GM21723 (cell line): ENCODE measurements at regions not wholly inside any gene's neighbourhood (a gene's known extent, or its start where the extent isn't known, plus 50 kb on each side); places are given as distances from the start of the nearest gene placed in this dataset.
A peak's percentile ranks its signal among the peaks of the same experiment; 100 is the strongest.
"Not testable (repeated sequence)": the region's sequence is repeated elsewhere in the genome, so short reads cannot be mapped to it uniquely, and the experiment has no call there.

ENCODE experiments used
- ATAC-seq: cut with Tn5 transposase; IDR thresholded peaks from one replicate; pipeline ENCODE4 v1.9.1; 2021; ENCODE audit warnings: mild to moderate bottlenecking, moderate library complexity; ENCODE audit not compliant: unreplicated experiment

DNA sequence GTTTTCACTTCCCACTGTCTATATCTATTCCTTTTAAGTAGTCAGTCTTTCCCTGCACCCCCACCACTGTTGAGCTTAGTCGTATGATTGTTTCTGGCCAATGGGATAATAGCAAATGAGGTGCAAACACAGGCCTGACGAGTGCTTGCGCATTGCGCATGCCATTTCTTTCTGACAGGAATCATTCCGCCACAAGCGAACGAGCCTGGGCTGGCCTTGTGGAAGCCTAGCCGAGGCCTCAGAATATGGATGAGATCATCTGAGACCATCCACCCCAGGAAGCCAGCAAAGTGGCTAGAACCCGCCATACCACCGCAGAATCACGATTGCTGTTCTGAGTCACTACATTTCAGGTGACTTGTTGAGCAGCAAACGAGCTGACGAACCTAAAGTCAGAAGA, 52.2 kb upstream of the PRL start:
- no peak for ATAC-seq

DNA sequence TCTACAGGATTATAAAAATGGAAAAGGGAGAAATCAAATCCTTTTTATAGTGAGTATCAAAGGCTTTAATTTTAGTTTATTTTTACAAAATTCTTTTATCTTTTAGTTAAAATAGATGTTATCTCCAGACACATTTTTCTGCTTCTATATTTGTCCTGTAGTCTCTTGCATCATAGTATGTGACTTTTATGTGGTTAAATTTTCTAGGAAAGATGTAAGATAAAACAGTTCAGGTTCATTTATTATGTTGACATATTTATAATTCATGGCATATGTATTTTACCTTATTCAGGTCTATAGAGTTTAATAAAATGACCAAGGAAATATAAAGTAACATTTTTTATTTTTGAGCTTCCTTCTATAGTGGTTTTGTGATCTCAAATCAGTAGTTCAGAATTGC, 52.7 kb upstream of the PRL start:
- ATAC-seq = no peak

DNA sequence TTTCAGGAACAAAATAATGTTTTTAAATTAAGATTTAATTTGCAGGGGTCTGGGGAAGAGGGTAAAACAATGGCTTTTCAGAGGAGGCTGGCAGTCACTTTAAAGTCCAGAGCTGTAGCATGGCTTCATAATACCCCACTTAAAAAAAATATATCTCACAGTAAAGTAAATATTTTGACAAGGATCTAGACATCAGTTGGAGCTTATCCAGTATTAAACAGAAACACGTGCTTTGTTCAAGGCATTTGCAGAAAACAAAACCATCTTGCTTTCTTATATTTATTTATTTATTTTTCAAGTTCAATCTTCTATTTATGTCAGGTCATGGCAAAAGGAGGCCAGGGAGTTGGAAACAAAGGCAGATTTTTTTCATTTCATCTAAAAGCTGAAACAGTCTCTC, 53.3 kb upstream of the PRL start:
- no peak for ATAC-seq

DNA sequence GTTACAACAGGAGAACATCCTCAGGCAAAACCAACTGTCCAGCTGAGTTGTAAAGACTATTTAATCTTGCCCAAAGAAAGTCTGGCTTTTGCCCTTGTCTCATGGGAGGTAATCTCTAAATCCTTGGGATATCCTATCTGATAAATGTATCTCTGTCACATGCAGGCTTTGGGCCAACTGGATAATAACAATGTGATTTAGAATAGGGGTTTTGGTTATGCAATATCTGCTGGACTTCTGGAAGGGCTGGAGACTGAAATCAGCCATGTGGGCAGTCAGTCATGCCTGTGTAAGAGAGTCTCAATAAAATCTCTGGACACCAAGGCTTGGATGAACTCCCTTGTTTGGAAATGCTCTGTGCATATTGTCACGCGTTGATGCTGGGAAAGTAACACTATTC, 56.3 kb upstream of the PRL start:
- no peak for ATAC-seq

DNA sequence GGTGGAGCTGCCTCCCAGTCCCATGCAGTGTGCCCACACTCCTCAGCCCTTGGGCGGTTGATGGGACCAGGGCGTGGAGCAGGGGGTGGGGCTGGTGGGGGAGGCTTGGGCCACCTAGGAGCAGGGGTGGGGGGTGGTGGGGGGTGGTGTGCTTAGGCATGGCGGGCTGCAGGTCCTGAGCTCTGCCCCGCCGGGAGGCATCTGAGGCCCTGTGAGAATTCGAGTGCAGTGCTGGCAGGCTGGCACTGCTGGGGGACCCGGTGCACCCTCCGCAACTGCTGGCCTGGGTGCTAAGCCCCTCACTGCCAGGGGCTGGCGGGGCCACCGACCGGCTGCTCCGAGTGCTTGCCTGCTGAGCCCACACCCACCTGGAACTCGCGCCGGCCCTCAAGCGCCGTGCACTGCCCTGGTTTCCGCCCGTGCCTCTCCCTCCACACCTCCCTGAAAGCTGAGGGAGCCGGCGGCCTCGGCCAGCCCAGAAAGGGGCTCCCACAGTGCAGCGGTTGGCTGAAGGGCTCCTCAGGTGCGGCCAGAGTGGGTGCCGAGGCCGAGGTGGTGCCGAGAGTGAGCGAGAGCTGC, 59.6 kb upstream of the PRL start:
- no peak for ATAC-seq

DNA sequence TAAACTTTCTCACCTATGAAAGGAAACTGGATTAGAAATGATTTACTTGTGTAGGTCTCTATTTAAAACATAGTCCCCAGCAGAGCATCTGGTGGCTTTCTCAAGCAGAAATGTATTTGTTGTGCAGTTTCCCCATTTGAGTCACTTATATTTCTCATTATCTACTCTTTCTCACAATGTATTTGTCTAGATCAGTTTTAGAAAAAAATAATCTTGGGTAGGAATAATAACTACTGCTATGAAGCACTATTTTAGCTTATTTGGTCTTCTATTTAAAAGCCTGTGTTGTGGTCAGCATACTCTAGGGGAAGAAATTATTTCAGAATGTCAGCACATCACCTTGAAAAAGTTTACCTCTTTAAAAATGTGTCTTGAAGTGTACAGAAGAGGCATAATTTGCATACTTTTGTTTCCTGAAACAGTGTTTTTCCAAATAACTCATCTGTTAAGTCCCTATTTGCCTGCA, 60.9 kb upstream of the PRL start:
- ATAC-seq = peak; percentile 85

DNA sequence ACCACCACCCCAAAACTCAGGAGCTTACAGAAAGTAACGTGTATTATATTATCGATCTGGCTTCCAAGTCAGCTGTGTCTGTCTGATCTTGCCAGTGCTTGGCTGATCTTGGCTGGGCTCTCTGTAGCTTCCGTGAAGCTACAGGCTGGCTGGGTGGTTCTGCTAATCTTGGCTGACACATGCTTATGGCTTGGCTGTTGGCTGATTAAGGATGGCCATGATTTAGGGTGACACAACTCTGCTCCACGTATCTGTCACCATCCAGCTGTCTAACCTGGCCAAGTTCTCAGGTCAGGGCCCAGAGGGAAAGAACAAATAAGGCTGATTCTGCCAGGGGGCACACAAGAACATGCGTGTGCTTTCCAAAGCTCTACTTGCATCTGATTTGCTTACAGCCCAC, 64.7 kb upstream of the PRL start:
- ATAC-seq = no peak

DNA sequence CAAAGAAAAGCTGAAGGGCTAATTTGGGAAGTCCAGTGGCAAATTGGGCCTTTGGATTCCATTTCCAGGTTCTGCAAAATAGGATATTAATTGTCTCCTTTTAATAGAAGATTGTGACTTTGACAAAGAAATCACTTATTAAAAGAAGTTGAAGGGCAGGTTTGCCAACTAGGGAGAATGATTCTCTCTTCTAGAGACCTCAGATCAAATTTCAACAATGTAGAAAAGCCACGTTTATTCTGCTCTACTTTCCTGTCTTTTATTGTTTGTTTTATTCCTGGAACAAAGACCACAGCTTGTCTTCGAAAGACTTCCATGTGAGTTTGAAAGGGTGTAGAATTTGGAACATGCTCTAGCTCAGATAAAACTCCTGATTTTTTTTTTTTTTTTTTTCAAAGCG, 65.5 kb upstream of the PRL start:
- no peak for ATAC-seq

DNA sequence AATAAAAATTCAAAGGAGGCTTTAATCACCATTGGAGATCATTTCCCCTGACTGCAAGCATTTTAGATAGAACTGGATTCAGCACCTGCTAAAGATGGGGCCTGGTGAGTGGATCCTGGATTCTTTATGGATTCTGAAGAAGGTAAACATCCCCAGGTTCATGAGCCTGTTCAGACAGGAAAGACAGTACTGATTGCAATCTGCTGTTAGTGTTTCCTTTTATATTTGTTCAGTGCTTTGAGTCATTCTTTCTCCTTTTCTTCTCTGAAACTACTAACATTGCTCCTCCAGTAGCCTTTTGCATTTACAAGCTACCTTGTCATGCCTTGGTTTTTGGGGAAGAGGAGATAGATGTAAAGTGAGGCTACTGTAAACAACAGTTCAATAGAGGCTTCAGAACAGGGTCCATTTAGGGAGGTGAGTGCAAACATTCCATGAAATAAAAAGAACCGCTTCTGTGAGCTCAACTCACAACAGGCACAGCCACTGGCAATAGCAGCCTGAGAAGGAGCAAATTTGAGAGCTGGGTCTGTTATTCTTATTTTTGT, 66.4 kb upstream of the PRL start:
- no peak for ATAC-seq

DNA sequence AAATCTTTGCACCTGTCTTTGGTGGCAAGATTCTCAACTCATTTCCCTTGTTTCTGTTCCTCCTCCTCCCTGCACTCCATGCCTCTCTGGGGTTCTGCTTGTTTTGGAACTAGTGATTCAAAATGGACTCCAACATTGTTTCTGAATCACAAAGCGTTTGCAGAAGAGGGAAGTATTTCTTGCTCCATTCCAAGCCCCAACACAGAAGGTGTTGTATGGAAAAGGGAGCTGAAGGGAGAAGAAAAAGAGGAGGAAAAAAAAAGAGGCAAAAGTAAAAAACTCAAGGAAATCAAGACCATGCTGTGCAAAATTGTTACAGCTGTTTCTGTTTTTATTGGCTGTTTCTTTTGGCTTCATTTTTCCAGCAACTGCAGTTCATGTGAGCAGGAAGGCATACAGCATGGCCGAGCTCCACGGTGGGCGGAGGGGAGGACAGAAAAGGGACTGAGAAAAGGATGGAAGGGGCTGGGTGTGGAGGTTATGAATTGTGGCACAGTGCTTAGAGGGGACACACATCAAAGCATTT, 66.9 kb upstream of the PRL start:
- no peak for ATAC-seq

DNA sequence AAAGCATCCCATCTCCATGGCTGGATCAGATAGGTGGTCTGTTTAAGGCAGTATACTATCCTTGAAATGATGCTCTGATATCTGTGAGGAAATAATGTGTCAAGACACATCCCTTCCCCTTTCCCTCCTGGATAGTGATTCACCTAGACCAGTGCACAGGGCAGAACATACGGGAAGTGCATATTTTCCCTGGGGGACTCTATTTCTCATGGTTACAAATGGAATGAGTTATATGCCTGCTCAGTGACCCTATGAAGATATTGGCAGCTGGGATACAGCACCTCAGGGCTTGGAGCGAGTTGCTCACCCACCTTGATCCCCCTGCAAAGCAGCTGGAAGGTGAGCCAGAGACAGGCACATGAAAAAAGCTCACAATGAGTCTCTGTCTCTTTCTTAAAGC, 67.5 kb upstream of the PRL start:
- ATAC-seq = no peak

DNA sequence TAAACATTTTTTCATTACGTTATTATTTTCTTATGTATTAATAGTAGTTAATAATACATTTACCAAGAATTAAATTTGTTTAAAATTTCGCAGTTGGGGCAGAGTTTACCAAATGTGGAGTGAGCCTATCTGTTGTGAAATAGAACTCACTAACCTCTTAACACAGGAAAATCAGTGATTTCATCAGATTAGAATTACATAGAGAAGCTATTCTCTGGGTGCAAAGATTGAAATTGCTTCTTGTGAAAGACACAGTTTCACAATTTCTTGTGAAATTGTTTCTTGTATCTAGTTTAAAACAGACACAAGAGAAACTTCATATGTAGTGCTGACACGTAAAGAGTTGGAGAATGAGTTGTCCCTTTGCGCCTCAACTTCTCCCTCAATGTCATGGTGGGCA, 69.4 kb upstream of the PRL start:
- ATAC-seq = no peak

DNA sequence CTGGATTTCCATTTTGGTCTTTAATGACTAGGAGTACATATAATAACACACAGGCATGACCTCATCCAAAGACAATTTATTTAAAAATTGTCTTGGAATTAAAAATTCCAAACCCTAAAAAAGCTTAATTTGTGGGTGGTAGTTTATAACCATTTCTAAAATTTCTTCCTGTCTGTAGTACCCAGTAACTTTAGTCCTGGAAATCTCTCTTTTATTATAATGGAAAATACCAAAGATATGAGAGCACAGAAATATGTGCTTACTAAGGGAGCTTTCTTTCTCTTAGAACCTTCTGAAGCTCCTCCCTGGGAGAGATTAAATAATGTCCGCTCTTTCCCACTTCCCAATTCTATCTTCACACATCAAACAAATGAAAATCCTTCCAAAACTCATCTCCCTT, 70.5 kb upstream of the PRL start:
- no peak for ATAC-seq

DNA sequence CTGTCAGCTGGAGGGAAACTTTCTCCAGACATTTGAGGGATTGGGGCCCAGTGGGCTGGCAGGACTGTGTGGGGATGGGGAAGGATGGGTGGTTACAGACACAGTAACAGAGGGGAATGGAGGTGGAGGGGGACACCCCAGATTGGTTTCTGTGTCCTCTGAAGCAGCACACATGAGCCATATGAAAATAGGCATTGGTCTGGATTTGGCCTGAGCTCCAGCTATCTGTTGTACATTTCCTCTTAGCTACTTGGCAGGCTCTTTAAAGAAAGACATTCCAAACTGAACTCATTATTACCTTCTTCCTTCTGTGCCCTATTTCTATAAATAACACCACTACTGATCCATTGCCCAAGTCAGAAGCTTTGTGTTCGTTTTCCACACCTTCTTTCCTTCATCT, 72.0 kb upstream of the PRL start:
- ATAC-seq = no peak

DNA sequence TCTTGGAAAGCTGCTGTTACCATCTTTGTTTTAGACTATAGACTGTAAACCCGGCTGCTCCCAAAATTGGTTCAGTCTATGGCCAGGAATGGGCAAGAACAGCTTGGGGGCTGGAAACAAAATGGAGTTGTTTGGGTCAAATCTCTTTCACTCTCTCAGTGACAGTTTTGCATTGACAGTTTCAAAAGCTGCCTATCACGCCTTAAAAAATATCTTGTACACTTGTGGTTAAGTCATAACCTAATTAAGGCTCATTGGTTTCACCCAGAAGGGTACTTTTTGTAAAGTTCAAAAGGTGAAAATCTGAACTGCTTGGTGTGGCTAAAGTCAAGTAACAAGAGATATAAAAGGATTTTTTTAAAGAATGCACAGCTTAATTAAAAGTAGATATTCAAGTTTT, 76.1 kb upstream of the PRL start:
- peak; percentile 87 for ATAC-seq

DNA sequence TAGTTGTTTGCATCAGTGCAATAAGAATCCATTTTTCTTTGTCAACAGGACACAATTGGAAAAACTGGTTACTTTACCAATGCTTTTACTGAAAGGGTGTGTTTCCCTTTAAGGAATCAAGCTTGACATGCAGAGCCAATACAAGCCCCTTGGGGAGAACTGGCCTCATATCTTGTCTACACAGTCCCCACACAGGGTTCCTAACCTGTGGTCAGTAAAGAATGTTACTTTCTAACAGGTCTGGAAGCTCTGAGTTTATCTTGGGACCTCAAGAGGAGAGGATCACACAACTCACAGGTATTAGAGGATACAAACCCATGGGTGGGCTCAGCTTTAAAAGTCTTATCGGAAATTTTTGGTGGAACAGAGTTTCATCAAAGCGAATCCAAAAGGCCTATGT, 78.1 kb upstream of the PRL start:
- not testable (repeated sequence) for ATAC-seq

DNA sequence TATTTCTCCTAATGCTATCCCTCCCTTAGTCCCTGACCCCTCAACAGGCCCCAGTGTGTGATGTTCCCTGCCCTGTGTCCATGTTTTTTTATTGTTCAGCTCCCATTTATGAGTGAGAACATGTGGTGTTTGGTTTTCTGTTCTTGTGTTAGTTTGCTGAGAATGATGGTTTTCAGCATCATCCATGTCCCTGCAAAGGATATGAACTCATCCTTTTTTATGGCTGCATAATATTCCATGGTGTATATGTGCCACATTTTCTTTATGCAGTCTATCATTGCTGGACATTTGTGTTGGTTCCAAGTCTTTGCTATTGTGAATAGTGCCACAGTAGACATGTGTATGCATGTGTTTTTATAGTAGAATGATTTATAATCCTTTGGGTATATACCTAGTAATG, 79.5 kb upstream of the PRL start:
- not testable (repeated sequence) for ATAC-seq

DNA sequence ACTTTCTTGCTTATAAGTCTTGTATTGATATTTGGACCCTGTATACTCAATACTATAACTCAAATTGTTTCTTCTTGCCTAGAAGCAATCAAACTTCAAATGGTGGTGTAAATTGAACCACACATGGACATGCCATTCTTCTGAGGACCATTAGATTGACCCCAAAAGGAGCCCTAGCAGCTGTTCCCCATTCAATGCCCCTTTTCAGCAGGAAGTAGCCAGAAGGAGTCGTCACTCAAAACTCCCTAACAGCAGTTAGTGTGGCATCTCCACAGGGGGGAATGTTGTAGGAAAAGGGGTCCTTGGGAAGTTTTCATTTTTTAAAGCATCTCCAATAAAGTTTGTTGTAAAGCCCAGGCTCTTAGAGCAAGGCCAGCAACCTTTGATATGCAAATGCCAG, 81.7 kb upstream of the PRL start:
- ATAC-seq = not testable (repeated sequence)

DNA sequence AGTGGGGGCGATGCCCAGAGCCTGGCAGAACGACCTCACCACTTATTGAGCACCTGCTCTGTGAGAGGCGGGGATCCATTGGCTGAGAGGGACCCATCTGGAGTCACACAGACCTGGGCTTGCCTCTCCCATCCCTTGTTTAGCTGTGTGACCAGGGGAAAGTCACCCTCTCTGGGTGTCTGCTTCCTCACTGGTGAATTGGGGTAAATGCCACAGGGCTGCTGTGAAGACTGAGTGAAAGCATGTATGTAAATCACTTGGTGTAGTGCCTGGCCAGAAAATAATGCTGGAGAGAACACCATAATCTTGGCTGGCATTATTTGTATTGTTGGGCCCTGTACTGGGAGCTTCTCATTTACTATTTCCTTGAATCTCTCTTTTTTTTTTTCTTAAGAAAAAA, 83.4 kb upstream of the PRL start:
- no peak for ATAC-seq

DNA sequence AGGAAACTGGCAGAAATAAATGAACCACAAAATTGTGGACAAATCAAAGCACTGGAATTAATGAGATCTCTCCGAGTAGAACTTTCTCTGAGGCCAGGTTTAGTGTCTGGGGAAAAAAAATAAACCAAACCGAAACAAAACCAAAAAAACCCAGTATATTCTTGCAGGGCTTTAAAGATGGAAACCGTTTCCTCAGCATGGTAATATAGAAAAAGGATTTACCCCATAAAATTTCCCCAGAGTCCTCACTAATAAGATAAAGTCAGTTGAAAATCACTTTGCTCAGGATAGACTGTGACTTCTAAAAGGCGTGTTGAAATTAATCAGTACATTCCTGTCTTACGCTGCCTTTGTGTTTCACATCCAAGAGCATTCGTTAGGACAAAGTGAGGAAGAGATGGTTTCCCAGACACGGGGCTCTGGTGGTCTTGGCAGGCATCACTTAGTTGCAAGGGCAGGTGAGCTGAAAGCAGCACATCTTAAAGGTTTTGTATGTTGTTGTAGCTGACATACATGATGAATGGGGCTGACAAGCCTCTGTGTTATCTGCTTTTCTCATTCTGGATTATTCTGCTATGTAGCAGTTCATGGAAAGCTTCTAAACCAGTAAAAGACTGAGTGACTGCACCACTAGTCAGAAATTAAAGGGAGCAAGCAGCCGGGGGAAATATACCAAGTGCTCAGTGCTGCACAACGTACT, 85.2 kb upstream of the PRL start:
- ATAC-seq = no peak

DNA sequence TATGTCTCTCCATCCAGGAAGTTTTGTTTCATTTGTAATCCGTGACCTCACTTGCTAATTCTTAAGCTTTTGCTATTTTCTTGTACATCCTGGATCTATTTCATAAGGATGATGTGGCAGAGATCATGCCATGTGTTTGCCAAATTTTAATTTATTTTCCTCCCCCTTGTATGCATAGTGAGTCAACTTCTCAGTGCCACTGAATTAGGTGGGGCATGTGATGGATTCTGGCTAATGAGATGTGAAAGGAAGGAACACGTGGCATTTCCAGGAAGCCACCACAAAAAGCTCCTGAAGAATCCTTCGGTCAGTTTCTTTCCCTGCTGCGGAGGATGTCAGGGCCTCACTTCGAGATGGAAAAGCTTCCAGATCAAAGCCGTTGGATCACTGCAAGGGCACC, 86.2 kb upstream of the PRL start:
- no peak for ATAC-seq

DNA sequence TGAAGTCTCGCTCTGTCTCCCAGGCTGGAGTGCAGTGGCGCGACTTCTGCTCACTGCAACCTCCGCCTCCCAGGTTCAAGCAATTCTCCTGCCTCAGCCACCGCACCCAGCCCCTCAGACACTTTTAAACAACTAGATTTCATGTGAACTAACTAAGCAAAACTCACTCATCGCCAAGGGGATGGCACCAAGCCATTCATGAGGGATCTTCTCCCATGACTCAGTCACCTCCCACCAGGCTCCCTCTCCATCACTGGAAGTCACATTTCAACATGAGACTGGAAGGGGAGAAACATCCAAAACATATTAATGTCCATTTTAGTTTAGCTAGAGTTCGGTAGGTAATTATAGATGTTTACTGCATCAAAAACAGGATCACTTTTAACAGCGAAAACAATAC, 95.9 kb upstream of the PRL start:
- no peak for ATAC-seq

DNA sequence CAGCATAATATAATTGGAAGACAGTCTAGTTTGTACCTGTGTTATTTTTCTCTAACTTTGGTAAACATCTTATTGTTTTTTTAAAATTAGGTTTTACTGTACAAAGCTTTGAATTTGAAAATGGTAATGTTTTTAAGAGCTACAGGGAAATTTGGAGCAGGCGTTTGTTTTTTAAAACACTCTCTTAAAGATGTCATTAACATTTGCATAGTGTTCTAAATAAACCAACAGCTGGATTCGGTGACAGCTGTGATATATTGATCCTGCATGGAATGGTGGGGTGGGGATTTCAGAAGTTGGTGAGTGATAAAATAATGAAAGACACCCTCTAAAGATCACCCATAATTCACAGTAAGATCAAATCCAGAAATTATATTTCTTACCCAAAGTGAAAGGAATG, 97.9 kb upstream of the PRL start:
- ATAC-seq = no peak
